SKM-1 (cell line): ENCODE measurements at regions not wholly inside any gene's neighbourhood (a gene's known extent, or its start where the extent isn't known, plus 50 kb on each side); places are given as distances from the start of the nearest gene placed in this dataset.

Experiments used
- DNase-seq: peaks from one replicate; lab custom pipeline; 2025; ENCODE audit not compliant: unreplicated experiment; lab: John Stamatoyannopoulos, UW

- no peak for DNase-seq
Measured at GRCh38 chr22:48742556-48743343, 1084.9 kb downstream of the BRD1 start.

DNA sequence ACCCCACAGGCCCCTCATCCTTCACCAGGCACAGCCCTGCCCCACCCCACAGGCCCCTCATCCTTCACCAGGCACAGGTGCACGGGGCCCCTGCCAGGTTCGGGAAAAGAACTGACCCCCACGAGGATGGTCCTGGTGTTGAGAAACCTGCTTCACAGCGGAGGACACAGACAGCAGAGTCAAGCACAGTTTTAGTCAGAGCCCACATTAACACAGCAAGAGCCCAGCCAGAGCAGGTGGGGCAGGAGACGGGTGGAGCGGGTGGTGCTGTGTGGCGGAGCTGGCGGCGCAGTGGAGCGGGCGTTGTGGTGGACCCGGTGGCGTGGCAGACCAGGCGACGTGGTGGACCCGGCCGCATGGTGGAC, 1085.5 kb downstream of the BRD1 start:
- DNase-seq = no peak

DNA sequence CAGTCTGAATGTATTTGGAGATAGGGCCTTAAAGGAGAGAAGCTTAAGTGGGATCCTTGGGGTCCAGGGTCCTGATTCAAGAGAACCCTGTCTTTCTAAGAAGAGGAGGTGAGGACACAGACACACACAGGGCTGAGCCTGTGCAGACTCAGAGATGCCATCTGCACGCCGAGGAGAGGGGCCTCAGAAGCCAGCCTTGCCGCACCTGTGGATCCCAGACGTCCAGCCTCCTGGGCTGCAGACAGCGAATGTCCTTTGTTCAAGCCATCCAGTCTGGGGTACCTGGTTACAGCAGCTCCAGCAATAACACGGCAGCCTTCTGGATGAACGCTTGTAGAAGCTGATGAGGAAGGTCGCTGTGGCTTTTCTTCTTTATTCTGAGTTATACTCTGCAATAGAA, 1086.1 kb downstream of the BRD1 start:
- no peak for DNase-seq

GRCh38 chr22:48740731-48741405, 1086.8 kb downstream of the BRD1 start:
- DNase-seq = no peak

GRCh38 chr22:48740086-48740730, 1087.5 kb downstream of the BRD1 start:
- DNase-seq = no peak

- DNase-seq = no peak
Measured at GRCh38 chr22:48739348-48740085, 1088.2 kb downstream of the BRD1 start.

- DNase-seq = no peak
Measured at GRCh38 chr22:48738204-48738980, 1089.3 kb downstream of the BRD1 start.

- DNase-seq = no peak
Measured at GRCh38 chr22:48737461-48738203, 1090.0 kb downstream of the BRD1 start.

GRCh38 chr22:48736593-48737460, 1090.8 kb downstream of the BRD1 start:
- DNase-seq = no peak

DNA sequence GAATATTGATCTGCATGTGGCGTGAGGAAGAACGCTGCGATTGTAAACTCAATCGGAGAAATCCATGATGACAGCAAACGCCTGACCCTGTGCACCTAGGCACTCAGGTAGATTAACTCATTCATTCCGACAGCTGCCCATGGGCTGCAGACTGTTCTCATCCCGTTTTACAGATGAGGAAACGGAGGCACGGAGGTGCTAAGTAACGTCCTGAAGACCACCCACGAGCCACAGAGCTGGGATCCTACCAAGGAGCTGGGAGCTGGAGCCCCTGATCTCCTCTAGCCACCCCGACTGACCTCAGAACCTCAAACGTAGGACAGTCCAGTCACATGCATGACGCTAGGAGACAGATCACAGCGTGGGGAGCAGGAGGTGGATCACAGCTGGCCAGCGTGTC, 1092.7 kb downstream of the BRD1 start:
- DNase-seq = no peak

- no peak for DNase-seq
Measured at GRCh38 chr22:48734359-48734758, 1093.3 kb downstream of the BRD1 start.

DNA sequence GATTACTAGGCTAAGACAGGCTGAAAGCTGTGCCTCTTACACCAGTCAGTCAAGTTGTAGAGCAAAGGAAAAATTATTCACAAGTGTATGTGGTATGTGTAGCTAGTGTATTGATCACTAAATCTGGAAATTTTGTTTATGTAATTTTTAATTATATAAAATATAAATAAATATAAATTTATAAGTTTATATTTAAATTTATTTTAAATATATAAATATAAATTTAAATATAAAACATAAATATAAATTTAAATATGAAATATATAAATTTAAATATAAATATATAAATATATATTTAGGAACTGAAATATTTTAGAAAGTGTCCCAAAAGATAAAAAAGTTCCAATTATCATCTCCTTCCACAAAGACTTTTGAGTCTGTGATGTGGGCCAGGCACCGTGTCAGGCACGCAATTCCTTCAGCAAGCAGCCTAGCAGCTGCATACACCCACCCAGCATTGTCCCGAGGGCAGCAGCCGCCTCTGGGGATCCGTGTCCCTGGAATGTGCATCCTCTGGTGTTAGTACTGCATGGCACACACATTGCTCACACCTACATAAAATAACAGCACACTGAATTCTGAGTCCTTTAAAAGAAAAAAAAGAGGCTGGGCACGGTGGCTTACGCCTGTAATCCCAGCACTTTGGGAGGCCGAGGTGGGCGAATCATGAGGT, 1098.0 kb downstream of the BRD1 start:
- DNase-seq = no peak

- DNase-seq = no peak
Measured at GRCh38 chr22:48727454-48728058, 1100.1 kb downstream of the BRD1 start.

GRCh38 chr22:48724899-48725298, 1102.8 kb downstream of the BRD1 start:
- DNase-seq = no peak

DNA sequence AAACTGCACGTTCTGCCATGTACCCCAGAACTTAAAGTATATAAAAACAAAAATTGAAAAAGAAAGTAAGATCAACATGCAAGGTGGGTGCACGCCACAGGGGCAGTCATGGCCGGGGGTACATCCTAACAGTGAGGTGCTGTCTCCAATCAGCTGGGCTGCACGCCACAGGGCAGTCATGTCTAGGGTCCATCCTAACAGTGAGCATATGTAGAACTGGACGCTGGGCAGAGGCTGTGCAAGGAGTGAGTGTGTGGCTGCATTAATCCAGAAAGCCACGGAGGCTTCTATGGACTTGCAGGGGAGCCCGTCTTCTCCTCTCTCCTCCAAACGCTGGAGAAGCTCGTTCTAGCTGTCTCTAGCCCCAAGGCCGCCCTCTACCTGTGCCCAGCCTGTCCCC, 1105.0 kb downstream of the BRD1 start:
- DNase-seq = no peak

- no peak for DNase-seq
Measured at GRCh38 chr22:48721395-48721669, 1106.3 kb downstream of the BRD1 start.

GRCh38 chr22:48720662-48721394, 1106.8 kb downstream of the BRD1 start:
- DNase-seq = no peak
